ENCODE measurements at regions not wholly inside any gene's neighbourhood (a gene's known extent, or its start where the extent isn't known, plus 50 kb on each side); places are given as distances from the start of the nearest gene placed in this dataset.

- TF ChIP-seq CTCF (IDR thresholded peaks at IDR 0.05; ENCODE audit: low read depth, low read length) (no peak), EZH2phosphoT487 (IDR thresholded peaks at IDR 0.05; ENCODE audit: low read depth) (no peak)
- no peak overlapping the region for H2AFZ ChIP-seq (ENCODE audit: low read depth, low read length)
- no peaks in the 10 kb centered on the region for H3K36me3 ChIP-seq (replicated peaks; ENCODE audit: low read depth, low read length)
- no peak overlapping the region for H3K4me2 ChIP-seq (ENCODE audit: low read length)
- H4K20me1 ChIP-seq (ENCODE audit: insufficient read depth, low read length) = no peaks in the 10 kb centered on the region
- no peaks in the 10 kb centered on the region for H3K4me1 ChIP-seq (ENCODE audit: low read length)
- H3K9ac ChIP-seq (ENCODE audit: low read length) = no peak overlapping the region
- peaks cover 19% of the 10 kb centered on the region for H3K27me3 ChIP-seq (ENCODE audit: low read depth, low read length)
- H3K79me2 ChIP-seq (ENCODE audit: low read length) = no peaks in the 10 kb centered on the region
- no peak overlapping the region for H3K4me3 ChIP-seq (ENCODE audit: low read length)
- H3K27ac ChIP-seq (ENCODE audit: low read length) = no peak overlapping the region
- no peaks in the 10 kb centered on the region for H3K9me3 ChIP-seq (ENCODE audit: insufficient read depth, low read length)
Measured at GRCh38 chr15:89385596-89386331, 51.1 kb upstream of the POLG start.

All from OCI-LY3 (cell line).